Astrocyte (in vitro differentiated cells and primary cell): ENCODE measurements at regions not wholly inside any gene's neighbourhood (a gene's known extent, or its start where the extent isn't known, plus 50 kb on each side); places are given as distances from the start of the nearest gene placed in this dataset.

Source experiments
- CTCF ChIP-seq: IDR thresholded peaks from 2 replicates; pipeline ENCODE4 v1.5.1; 2011; ENCODE audit warnings: low read depth, mild to moderate bottlenecking, inconsistent platforms, low read length, moderate library complexity; ENCODE audit not compliant: insufficient read depth
- EZH2 ChIP-seq: IDR thresholded peaks from 2 replicates; pipeline ENCODE4 v1.6.1; 2012; ENCODE audit warnings: mild to moderate bottlenecking, low read length, inconsistent platforms; ENCODE audit not compliant: insufficient read depth

- TF ChIP-seq CTCF (no peak), EZH2 (no peak)
These were observed 818.9 kb downstream of the BRD1 start for GRCh38 chr22:49008682-49009235.
